ENCODE measurements at regions not wholly inside any gene's neighbourhood (a gene's known extent, or its start where the extent isn't known, plus 50 kb on each side); places are given as distances from the start of the nearest gene placed in this dataset.

- H3K27me3 ChIP-seq (ENCODE audit: control insufficient read depth, insufficient read depth, low read length, poor library complexity, severe bottlenecking), result no peaks in the 10 kb centered on the region
- Mint-ChIP-seq H3K4me1 (no peaks in the 10 kb centered on the region), H3K27ac (no peak overlapping the region), H3K36me3 (ENCODE audit: low read depth) (no peaks in the 10 kb centered on the region), H3K4me3 (no peak overlapping the region), H3K9me3 (peaks cover 2% of the 10 kb centered on the region), H3K27me3 (ENCODE audit: insufficient read depth) (no peaks in the 10 kb centered on the region)
- H3K27ac ChIP-seq (ENCODE audit: low read depth, low read length), result no peak overlapping the region
- no peak for DNase-seq
- H3K9ac ChIP-seq (ENCODE audit: extremely low read depth, low read length, poor library complexity, severe bottlenecking), result no peak overlapping the region
- H3K4me3 ChIP-seq (ENCODE audit: low read length), result no peak overlapping the region
- TF ChIP-seq CTCF (conservative IDR thresholded peaks at IDR 0.05), result no peak
- no peaks in the 10 kb centered on the region for H3K36me3 ChIP-seq (ENCODE audit: control insufficient read depth, insufficient read depth, low read length)
- no peaks in the 10 kb centered on the region for H3K9me3 ChIP-seq (ENCODE audit: control insufficient read depth, low read length)
- 92% methylated on average over 1 of the region's 2 CpGs; no CpG with 5 or more reads in 1 of the 2 experiments for WGBS, 2 experiments (ENCODE audit: insufficient coverage in 1 of 2, insufficient read length in 1 of 2)
- H3K4me1 ChIP-seq (ENCODE audit: control insufficient read depth, insufficient read depth, low read length), result peaks cover 2% of the 10 kb centered on the region
Measured at GRCh38 chr13:53101883-53102282, 73.3 kb downstream of the OLFM4 start.

- Histone ChIP-seq H3K36me3 (ENCODE audit: control insufficient read depth, insufficient read depth, low read length) (no peaks in the 10 kb centered on the region), H3K27ac (ENCODE audit: low read depth, low read length) (no peak overlapping the region), H3K9ac (ENCODE audit: extremely low read depth, low read length, poor library complexity, severe bottlenecking) (no peak overlapping the region), H3K4me1 (ENCODE audit: control insufficient read depth, insufficient read depth, low read length) (peaks cover 2% of the 10 kb centered on the region), H3K4me3 (ENCODE audit: low read length) (no peak overlapping the region), H3K27me3 (ENCODE audit: control insufficient read depth, insufficient read depth, low read length, poor library complexity, severe bottlenecking) (no peaks in the 10 kb centered on the region), H3K9me3 (ENCODE audit: control insufficient read depth, low read length) (no peaks in the 10 kb centered on the region)
- no peak overlapping the region for H3K27ac Mint-ChIP-seq
- H3K4me3 Mint-ChIP-seq, result no peak overlapping the region
- no peak for DNase-seq
- H3K27me3 Mint-ChIP-seq (ENCODE audit: insufficient read depth), result peaks cover 3% of the 10 kb centered on the region
- WGBS, 2 experiments (ENCODE audit: insufficient coverage in 1 of 2, insufficient read length in 1 of 2), result 83 to 90% methylated on average over 1 to 2 of the region's 2 CpGs
- no peak for TF ChIP-seq CTCF (conservative IDR thresholded peaks at IDR 0.05)
- no peaks in the 10 kb centered on the region for H3K4me1 Mint-ChIP-seq
- H3K36me3 Mint-ChIP-seq (ENCODE audit: low read depth), result no peaks in the 10 kb centered on the region
- no peaks in the 10 kb centered on the region for H3K9me3 Mint-ChIP-seq
Measured at GRCh38 chr13:53104136-53104535, 75.5 kb downstream of the OLFM4 start.

- H3K9ac ChIP-seq (ENCODE audit: extremely low read depth, low read length, poor library complexity, severe bottlenecking), result no peak overlapping the region
- no peak for TF ChIP-seq CTCF (conservative IDR thresholded peaks at IDR 0.05)
- peaks cover 2% of the 10 kb centered on the region for H3K4me1 ChIP-seq (ENCODE audit: control insufficient read depth, insufficient read depth, low read length)
- no peaks in the 10 kb centered on the region for H3K36me3 ChIP-seq (ENCODE audit: control insufficient read depth, insufficient read depth, low read length)
- WGBS, 2 experiments (ENCODE audit: insufficient coverage in 1 of 2, insufficient read length in 1 of 2), result 97 to 100% methylated on average over 1 to 2 of the region's 3 CpGs
- no peak for DNase-seq
- no peak overlapping the region for H3K4me3 Mint-ChIP-seq
- no peaks in the 10 kb centered on the region for H3K36me3 Mint-ChIP-seq (ENCODE audit: low read depth)
- no peak overlapping the region for H3K27ac ChIP-seq (ENCODE audit: low read depth, low read length)
- H3K27me3 ChIP-seq (ENCODE audit: control insufficient read depth, insufficient read depth, low read length, poor library complexity, severe bottlenecking), result no peaks in the 10 kb centered on the region
- H3K4me3 ChIP-seq (ENCODE audit: low read length), result no peak overlapping the region
- no peaks in the 10 kb centered on the region for H3K9me3 Mint-ChIP-seq
- no peak overlapping the region for H3K27ac Mint-ChIP-seq
- peaks cover 2% of the 10 kb centered on the region for H3K4me1 Mint-ChIP-seq
- no peaks in the 10 kb centered on the region for H3K9me3 ChIP-seq (ENCODE audit: control insufficient read depth, low read length)
- peaks cover 3% of the 10 kb centered on the region for H3K27me3 Mint-ChIP-seq (ENCODE audit: insufficient read depth)
Measured at GRCh38 chr13:53105477-53105876, 76.9 kb downstream of the OLFM4 start.
